ENCODE measurements at regions not wholly inside any gene's neighbourhood (a gene's known extent, or its start where the extent isn't known, plus 50 kb on each side); places are given as distances from the start of the nearest gene placed in this dataset.

DNA sequence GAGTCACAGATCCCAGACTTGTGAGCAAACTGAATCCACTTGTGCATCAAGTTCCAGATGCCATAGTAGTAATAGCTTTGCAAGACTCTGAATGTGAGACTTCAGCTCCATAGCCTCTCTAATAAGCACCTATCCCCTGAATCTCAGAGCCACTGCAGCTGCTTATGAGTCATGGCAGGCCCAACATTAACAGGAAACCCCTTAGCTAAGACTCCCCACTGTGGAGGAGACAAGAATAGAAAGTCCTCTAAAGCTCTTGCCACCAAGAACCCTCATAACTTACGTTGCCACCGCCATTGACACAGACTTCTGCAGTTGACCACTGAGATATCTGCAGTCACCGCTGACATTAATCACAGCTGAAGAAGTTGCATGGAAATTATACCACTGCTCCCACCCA is 62.9 kb upstream of the PDE3A start:
- Mint-ChIP-seq H3K4me1 (ENCODE audit: low read depth) (no peaks in the 10 kb centered on the region), H3K27ac (ENCODE audit: unreplicated experiment) (no peak overlapping the region)
- TF ChIP-seq, protein P1, sequence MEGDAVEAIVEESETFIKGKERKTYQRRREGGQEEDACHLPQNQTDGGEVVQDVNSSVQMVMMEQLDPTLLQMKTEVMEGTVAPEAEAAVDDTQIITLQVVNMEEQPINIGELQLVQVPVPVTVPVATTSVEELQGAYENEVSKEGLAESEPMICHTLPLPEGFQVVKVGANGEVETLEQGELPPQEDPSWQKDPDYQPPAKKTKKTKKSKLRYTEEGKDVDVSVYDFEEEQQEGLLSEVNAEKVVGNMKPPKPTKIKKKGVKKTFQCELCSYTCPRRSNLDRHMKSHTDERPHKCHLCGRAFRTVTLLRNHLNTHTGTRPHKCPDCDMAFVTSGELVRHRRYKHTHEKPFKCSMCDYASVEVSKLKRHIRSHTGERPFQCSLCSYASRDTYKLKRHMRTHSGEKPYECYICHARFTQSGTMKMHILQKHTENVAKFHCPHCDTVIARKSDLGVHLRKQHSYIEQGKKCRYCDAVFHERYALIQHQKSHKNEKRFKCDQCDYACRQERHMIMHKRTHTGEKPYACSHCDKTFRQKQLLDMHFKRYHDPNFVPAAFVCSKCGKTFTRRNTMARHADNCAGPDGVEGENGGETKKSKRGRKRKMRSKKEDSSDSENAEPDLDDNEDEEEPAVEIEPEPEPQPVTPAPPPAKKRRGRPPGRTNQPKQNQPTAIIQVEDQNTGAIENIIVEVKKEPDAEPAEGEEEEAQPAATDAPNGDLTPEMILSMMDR (IDR thresholded peaks at IDR 0.05), result no peak

DNA sequence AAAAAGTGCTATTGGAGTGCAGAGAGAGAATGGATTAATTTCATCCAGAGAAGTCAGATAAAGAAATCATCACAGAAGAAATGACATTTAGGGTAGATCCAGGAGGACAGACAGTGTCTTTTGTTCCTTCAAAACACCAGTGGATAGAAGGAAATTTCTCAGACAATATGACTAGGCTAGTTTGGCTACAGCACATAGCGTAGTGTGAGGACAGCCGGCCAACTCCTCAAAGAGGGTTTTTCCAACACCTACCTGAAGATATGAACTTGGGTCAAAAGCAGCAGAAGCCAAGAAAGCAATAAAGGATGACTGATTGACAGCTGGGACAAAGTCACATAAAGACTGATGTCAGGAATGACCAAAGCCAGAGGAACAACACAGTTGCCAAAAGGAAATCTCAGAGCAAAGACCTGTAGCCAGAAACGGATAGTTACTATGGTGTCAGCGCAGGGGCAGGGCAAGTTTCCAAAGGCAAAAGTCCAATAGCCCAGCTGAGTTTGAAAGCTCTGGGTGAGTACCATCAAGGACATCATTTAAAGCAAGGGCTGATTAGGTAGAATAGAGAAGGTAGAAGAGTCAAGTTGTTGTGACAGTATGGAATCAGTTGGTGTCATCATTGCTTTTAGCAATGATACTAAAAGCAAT is 58.7 kb upstream of the PDE3A start:
- H3K4me1 Mint-ChIP-seq (ENCODE audit: low read depth), result peaks cover 5% of the 10 kb centered on the region
- H3K27ac Mint-ChIP-seq (ENCODE audit: unreplicated experiment), result no peak overlapping the region
- H3K36me3 Mint-ChIP-seq (ENCODE audit: low read depth), result peaks cover 10% of the 10 kb centered on the region
- DNase-seq (ENCODE audit: low spot score), result no peak
- H3K9me3 Mint-ChIP-seq (ENCODE audit: low read depth), result peaks cover 33% of the 10 kb centered on the region
- H3K27me3 Mint-ChIP-seq (ENCODE audit: low read depth), result no peaks in the 10 kb centered on the region
- no peak overlapping the region for H3K4me3 Mint-ChIP-seq (ENCODE audit: unreplicated experiment)
- TF ChIP-seq, protein P1 (IDR thresholded peaks at IDR 0.05), result no peak

More for the DNA sequence above, 62.9 kb upstream of the PDE3A start:
- no peaks in the 10 kb centered on the region for H3K27me3 Mint-ChIP-seq (ENCODE audit: low read depth)
- DNase-seq (ENCODE audit: low spot score), result no peak
- H3K4me3 Mint-ChIP-seq (ENCODE audit: unreplicated experiment), result no peak overlapping the region
- H3K9me3 Mint-ChIP-seq (ENCODE audit: low read depth), result peaks cover 33% of the 10 kb centered on the region
- H3K36me3 Mint-ChIP-seq (ENCODE audit: low read depth), result peaks cover 10% of the 10 kb centered on the region

DNA sequence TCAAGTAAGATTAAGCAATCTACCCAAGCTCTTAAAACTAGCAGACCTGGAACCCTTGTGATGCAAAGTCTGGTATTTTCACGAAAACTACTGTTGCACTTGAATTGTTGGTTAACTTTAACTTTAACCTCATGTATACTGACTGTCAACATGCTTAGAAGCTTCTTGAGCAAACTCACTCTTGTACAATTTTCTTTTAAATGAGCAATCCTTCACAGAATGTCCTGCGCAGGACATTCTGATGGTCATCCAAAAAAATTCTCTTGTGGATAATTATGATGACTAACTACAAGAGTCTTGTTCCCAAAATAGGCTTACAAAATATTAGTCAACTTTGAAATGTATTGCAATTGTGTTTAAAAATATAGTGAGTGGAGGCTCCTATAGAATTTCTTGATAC is 54.0 kb upstream of the PDE3A start:
- no peak for DNase-seq (ENCODE audit: low spot score)
- Mint-ChIP-seq H3K27ac (ENCODE audit: unreplicated experiment) (peak overlapping the region; percentile 17), H3K27me3 (ENCODE audit: low read depth) (no peaks in the 10 kb centered on the region), H3K36me3 (ENCODE audit: low read depth) (no peaks in the 10 kb centered on the region), H3K4me3 (ENCODE audit: unreplicated experiment) (no peak overlapping the region), H3K4me1 (ENCODE audit: low read depth) (peaks cover 28% of the 10 kb centered on the region), H3K9me3 (ENCODE audit: low read depth) (no peaks in the 10 kb centered on the region)
- TF ChIP-seq, protein P1 (IDR thresholded peaks at IDR 0.05), result no peak

DNA sequence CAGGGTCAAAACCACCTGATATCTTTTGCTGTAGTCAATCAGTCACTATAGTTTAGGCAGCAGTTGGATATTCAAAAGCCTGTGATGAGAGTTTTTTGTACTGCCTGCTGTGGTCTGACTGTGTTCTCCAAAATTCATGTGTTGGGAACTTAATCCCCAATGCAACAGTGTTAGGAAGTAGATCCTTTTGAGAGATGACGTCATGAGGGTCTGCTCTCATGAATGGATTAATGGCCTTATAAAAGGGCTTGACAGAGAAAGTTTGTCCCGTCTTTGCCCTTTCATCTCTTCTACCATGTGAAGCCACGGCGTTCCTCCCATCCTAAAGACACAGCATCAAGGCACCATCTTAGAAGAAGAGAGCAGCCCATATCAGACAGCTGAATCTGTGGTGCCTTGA is 50.8 kb upstream of the PDE3A start:
- no peaks in the 10 kb centered on the region for H3K9me3 Mint-ChIP-seq (ENCODE audit: low read depth)
- H3K36me3 Mint-ChIP-seq (ENCODE audit: low read depth), result no peaks in the 10 kb centered on the region
- TF ChIP-seq, protein P1 (IDR thresholded peaks at IDR 0.05), result no peak
- H3K27me3 Mint-ChIP-seq (ENCODE audit: low read depth), result no peaks in the 10 kb centered on the region
- H3K27ac Mint-ChIP-seq (ENCODE audit: unreplicated experiment), result no peak overlapping the region
- H3K4me1 Mint-ChIP-seq (ENCODE audit: low read depth), result peaks cover 41% of the 10 kb centered on the region
- DNase-seq (ENCODE audit: low spot score), result no peak
- H3K4me3 Mint-ChIP-seq (ENCODE audit: unreplicated experiment), result no peak overlapping the region

All from chondrocyte (in vitro differentiated cells).